ENCODE measurements at regions not wholly inside any gene's neighbourhood (a gene's known extent, or its start where the extent isn't known, plus 50 kb on each side); places are given as distances from the start of the nearest gene placed in this dataset.

- TF ChIP-seq POLR2A (IDR thresholded peaks at IDR 0.05), result no peak
- no peak for TF ChIP-seq CTCF (IDR thresholded peaks at IDR 0.05)
Observed at GRCh38 chr18:22844628-22845027, 88.5 kb upstream of the RBBP8 start.

All from suprapubic skin (tissue), 3 donors.